Parathyroid adenoma (tissue), 2 donors: ENCODE measurements at regions not wholly inside any gene's neighbourhood (a gene's known extent, or its start where the extent isn't known, plus 50 kb on each side); places are given as distances from the start of the nearest gene placed in this dataset.

Experiments used
- H2AFZ ChIP-seq: fragments of 300-600 bp; sonication (generic); one replicate; pipeline ENCODE4 v1.7.0; 2017; ENCODE audit warnings: antibody characterized with exemption, mild to moderate bottlenecking
- H3K27ac ChIP-seq: fragments of 300-600 bp; sonication (generic); one replicate; pipeline ENCODE4 v1.7.0; 2017
- H3K27me3 ChIP-seq: fragments of 300-600 bp; sonication (generic); one replicate; pipeline ENCODE4 v1.7.0; 2017; ENCODE audit warnings: low read length; ENCODE audit not compliant: control insufficient read depth, insufficient read depth
- H3K36me3 ChIP-seq: fragments of 300-600 bp; sonication (generic); one replicate; pipeline ENCODE4 v1.7.0; 2017; ENCODE audit warnings: low read length; ENCODE audit not compliant: control insufficient read depth, insufficient read depth
- H3K4me1 ChIP-seq: fragments of 300-600 bp; sonication (generic); one replicate; pipeline ENCODE4 v1.7.0; 2017; ENCODE audit warnings: control low read depth
- H3K4me2 ChIP-seq: fragments of 300-600 bp; sonication (generic); one replicate; pipeline ENCODE4 v1.7.0; 2017; ENCODE audit warnings: low read length
- H3K4me3 ChIP-seq: fragments of 300-600 bp; sonication (generic); one replicate; pipeline ENCODE4 v1.7.0; 2017; ENCODE audit warnings: low read depth, low read length
- H3K79me2 ChIP-seq: fragments of 300-600 bp; sonication (generic); one replicate; pipeline ENCODE4 v1.7.0; 2017; ENCODE audit warnings: control low read depth
- H3K9ac ChIP-seq: fragments of 300-600 bp; sonication (generic); one replicate; pipeline ENCODE4 v1.7.0; 2017; ENCODE audit warnings: mild to moderate bottlenecking
- H3K9me3 ChIP-seq: fragments of 300-600 bp; sonication (generic); one replicate; pipeline ENCODE4 v1.7.0; 2017; ENCODE audit warnings: low read length; ENCODE audit not compliant: control insufficient read depth
- TF ChIP-seq, protein P1 (sequence below): fragments of 300-600 bp; sonication (generic); IDR thresholded peaks from one replicate; pipeline ENCODE4 v1.7.0; 2017; ENCODE audit warnings: antibody characterized with exemption, mild to moderate bottlenecking
- donor health status: primary hyperparathyroidism.

DNA sequence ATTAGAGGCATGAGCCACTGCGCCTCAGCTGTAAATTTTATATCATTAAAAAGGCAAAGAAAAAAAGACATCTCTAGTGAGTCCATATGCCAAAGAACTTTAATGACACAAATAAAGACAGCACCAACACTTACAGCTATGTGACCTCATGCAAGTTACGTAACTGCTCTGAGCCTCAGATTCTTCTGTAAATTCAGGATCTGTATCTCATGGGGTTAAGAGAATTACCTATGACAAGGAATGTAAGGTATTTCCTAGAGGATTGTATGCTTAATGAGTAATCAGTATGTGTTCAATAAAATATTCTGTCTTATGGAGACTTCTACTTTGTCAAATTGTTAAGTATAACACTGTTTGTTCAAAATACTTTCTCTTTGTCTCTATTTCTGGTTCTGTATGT, 274.0 kb upstream of the GLI3 start:
- TF ChIP-seq, protein P1, sequence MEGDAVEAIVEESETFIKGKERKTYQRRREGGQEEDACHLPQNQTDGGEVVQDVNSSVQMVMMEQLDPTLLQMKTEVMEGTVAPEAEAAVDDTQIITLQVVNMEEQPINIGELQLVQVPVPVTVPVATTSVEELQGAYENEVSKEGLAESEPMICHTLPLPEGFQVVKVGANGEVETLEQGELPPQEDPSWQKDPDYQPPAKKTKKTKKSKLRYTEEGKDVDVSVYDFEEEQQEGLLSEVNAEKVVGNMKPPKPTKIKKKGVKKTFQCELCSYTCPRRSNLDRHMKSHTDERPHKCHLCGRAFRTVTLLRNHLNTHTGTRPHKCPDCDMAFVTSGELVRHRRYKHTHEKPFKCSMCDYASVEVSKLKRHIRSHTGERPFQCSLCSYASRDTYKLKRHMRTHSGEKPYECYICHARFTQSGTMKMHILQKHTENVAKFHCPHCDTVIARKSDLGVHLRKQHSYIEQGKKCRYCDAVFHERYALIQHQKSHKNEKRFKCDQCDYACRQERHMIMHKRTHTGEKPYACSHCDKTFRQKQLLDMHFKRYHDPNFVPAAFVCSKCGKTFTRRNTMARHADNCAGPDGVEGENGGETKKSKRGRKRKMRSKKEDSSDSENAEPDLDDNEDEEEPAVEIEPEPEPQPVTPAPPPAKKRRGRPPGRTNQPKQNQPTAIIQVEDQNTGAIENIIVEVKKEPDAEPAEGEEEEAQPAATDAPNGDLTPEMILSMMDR: no peak
- Histone ChIP-seq H3K4me1 (no peaks in the 10 kb centered on the region), H3K79me2 (no peaks in the 10 kb centered on the region), H2AFZ (no peak overlapping the region), H3K9ac (no peak overlapping the region), H3K9me3 (no peaks in the 10 kb centered on the region), H3K27me3 (no peaks in the 10 kb centered on the region), H3K4me3 (no peak overlapping the region), H3K4me2 (no peak overlapping the region), H3K36me3 (no peaks in the 10 kb centered on the region), H3K27ac (no peak overlapping the region)

DNA sequence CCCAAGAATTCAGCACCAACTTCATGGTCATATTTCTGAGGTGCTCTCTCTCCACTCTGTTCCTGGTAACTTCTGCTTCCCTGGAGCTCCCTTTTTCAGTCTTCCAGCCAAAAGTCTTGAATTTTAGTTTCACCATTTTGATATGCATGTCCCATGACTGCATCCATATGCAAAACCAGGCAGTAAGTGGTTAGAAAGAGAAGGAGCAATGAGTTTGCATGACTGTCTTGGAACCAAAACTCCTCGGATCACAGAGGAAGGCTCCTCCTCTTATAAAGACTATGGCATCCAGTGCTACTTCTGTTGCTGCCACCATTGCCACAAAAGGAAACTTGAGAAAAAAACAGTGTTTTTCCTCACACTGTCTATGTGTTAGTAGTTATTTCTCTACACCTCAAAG, 269.1 kb upstream of the GLI3 start:
- Histone ChIP-seq H3K4me1 (no peaks in the 10 kb centered on the region), H3K9ac (no peak overlapping the region), H3K9me3 (no peaks in the 10 kb centered on the region), H3K27me3 (no peaks in the 10 kb centered on the region), H3K79me2 (no peaks in the 10 kb centered on the region), H2AFZ (no peak overlapping the region), H3K4me2 (no peak overlapping the region), H3K4me3 (no peak overlapping the region), H3K36me3 (no peaks in the 10 kb centered on the region), H3K27ac (no peak overlapping the region)
- TF ChIP-seq, protein P1: no peak

DNA sequence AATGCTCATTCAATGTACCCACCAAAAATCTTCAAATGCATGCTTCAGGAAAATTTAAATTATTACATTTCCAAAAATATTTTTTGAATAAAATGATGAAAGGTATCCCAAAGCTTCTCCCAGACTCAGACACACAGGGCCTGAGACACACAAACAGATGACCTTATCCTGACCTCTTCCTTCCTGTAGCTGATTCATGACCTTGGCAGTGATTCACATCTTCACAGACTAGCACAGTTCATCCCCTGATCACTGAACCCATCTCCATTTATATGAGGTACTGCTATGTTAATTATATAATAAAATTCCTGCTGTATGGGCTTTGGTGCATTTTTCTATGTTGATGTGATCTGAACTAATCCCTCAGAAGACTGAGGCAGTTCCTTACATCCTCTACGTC, 265.0 kb upstream of the GLI3 start:
- TF ChIP-seq, protein P1: no peak
- Histone ChIP-seq H3K36me3 (no peaks in the 10 kb centered on the region), H3K4me1 (no peaks in the 10 kb centered on the region), H3K27me3 (no peaks in the 10 kb centered on the region), H3K79me2 (no peaks in the 10 kb centered on the region), H3K4me3 (no peak overlapping the region), H2AFZ (no peak overlapping the region), H3K9me3 (no peaks in the 10 kb centered on the region), H3K27ac (no peak overlapping the region), H3K9ac (no peak overlapping the region), H3K4me2 (no peak overlapping the region)

DNA sequence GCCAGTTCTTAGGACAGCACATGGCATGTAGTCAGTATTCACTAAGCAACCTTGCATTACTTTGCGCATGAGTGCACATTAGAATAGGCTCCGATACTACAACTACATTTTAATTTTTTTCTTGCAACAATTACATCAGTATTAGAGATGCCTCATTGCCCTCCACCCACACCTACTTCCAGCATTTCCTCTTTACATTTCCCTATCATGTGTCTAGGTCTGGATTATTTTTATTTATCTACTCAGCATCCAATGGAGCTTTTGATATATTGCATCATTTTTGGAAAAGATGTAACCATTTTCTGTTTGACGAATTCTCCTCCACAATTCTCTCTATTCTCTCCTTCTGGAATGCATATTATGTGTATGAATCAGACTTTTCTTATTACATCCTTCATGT, 258.2 kb upstream of the GLI3 start:
- Histone ChIP-seq H3K36me3 (no peaks in the 10 kb centered on the region), H3K9ac (no peak overlapping the region), H3K9me3 (no peaks in the 10 kb centered on the region), H3K27me3 (peaks cover 7% of the 10 kb centered on the region), H3K4me3 (no peak overlapping the region), H3K79me2 (no peaks in the 10 kb centered on the region), H3K4me2 (no peak overlapping the region), H3K27ac (no peak overlapping the region), H3K4me1 (peaks cover 2% of the 10 kb centered on the region), H2AFZ (no peak overlapping the region)
- TF ChIP-seq, protein P1: no peak

DNA sequence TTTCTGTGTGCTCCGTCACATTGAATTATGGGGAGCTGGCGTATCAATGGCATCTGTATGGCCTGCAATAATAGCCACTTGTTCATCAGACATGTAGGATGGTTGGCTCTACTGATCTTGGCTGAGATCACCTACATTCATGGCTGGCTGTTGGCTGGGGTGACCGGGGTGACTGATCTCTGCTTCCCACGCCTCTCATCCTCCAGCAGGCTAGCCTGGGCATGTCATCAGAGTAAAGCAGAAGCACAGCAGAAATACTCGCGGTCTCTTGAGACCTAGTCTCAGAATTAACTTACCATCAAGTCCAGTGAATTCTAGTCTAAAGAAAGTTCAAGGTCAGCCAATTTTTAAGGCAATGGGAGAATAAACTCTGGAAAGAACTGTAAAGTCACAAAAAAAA, 257.7 kb upstream of the GLI3 start:
- Histone ChIP-seq H3K4me1 (peaks cover 2% of the 10 kb centered on the region), H2AFZ (no peak overlapping the region), H3K79me2 (no peaks in the 10 kb centered on the region), H3K27ac (no peak overlapping the region), H3K27me3 (peaks cover 7% of the 10 kb centered on the region), H3K9me3 (no peaks in the 10 kb centered on the region), H3K36me3 (no peaks in the 10 kb centered on the region), H3K4me3 (no peak overlapping the region), H3K4me2 (no peak overlapping the region), H3K9ac (no peak overlapping the region)
- TF ChIP-seq, protein P1: no peak
